Natural killer cell treated with Interleukin-12 subunit alpha and Interleukin-12 subunit beta and Interleukin-15 and Interleukin-18, amount 100 ng/mL, for 72 hours (primary cell): ENCODE measurements at regions not wholly inside any gene's neighbourhood (a gene's known extent, or its start where the extent isn't known, plus 50 kb on each side); places are given as distances from the start of the nearest gene placed in this dataset.

Experiments used
- ATAC-seq, 2 donors: fragments of 150-1000 bp; cut with Tn5 transposase in 1 of 2; sonication (Bioruptor Pico), chemical (Tn5 transposase) in 1 of 2; 2 replicates each; pipeline ENCODE4 v1.10.0; 2021
- DNase-seq: peaks from one replicate; pipeline ENCODE4 v3.0.0; 2022; ENCODE audit warnings: low spot score
- H3K27ac Mint-ChIP-seq, 2 donors: 1 replicate in 1 of 2; 2 replicates in 1 of 2; pipeline ENCODE4 v1.8.0; 2022; ENCODE audit warnings: mixed read lengths in 2 of 2, mild to moderate bottlenecking in 1 of 2, moderate library complexity in 1 of 2
- H3K27me3 Mint-ChIP-seq, 2 donors: 1 replicate in 1 of 2; 2 replicates in 1 of 2; pipeline ENCODE4 v1.8.0; 2022; ENCODE audit warnings: mixed read lengths in 2 of 2
- H3K36me3 Mint-ChIP-seq: one replicate; pipeline ENCODE4 v1.8.0; 2022; ENCODE audit warnings: mixed read lengths
- H3K4me1 Mint-ChIP-seq, 2 donors: 1 replicate in 1 of 2; 2 replicates in 1 of 2; pipeline ENCODE4 v1.8.0; 2022; ENCODE audit warnings: low read depth in 2 of 2, mixed read lengths in 2 of 2, mild to moderate bottlenecking in 1 of 2
- H3K4me3 Mint-ChIP-seq: one replicate; pipeline ENCODE4 v1.8.0; 2022; ENCODE audit warnings: mixed read lengths
- H3K9me3 Mint-ChIP-seq: 2 replicates; pipeline ENCODE4 v1.8.0; 2022; ENCODE audit warnings: mixed read lengths

DNA sequence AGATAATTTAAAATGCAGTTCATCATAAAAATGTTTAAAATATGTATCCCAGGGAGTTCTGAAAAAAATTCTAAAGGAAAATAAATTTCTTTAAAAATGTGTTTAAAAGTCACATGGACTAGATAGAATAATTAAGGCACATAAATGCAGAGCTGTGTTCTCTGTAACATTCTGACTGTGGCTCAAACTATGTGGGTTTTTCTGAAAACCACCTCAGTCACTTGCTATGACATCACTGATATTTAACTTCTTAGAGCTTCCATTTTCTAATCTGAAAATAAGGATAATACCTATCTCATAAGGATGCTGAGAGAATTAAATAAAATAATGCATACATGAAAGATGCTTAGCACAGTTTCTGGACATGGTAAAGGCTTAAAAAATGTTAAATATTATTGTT is 107.3 kb downstream of the SLC41A2 start:
- DNase-seq (no peak), ATAC-seq (no peak)
- Mint-ChIP-seq H3K9me3 (no peaks in the 10 kb centered on the region), H3K36me3 (no peaks in the 10 kb centered on the region), H3K27me3 (peaks cover 0 to 8% of the 10 kb centered on the region in 2 donors), H3K27ac (no peak overlapping the region), H3K4me3 (no peak overlapping the region), H3K4me1 (no peaks in the 10 kb centered on the region)

DNA sequence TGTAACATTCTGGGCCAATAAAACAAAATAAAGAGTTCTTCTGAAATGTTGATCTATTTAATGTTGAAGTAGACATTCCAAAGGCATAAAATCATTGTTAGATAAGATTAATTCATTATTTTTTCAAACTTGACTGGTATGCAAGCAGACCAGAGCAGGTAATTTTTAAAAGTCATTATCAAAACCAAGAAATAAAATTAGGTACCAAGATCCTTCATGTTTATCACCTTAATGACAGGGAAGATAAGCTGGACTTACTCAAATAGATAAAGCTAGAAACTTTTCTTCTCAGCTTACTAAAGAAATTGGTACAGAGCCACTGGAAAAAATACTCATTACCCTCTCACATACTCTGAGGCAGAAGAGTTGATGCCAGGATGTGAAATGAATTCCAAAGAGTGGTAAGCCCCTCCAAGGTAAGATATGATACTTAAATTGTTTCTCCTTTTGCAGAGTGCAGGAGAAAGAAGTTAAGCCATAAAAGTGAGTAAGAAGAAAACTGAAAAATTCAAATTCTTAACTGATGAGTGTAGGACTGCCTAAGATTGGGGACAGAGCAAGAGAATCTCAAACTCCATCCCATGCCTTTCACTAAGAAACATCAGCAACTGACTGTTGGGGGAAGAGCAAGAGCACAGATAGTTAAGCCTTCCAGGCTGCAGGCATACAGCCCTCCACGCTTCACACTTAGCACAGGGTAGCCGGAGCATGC is 111.9 kb downstream of the SLC41A2 start:
- Mint-ChIP-seq H3K36me3 (no peaks in the 10 kb centered on the region), H3K27ac (no peak overlapping the region), H3K27me3 (peaks cover 0 to 16% of the 10 kb centered on the region in 2 donors), H3K9me3 (no peaks in the 10 kb centered on the region), H3K4me1 (no peaks in the 10 kb centered on the region), H3K4me3 (no peak overlapping the region)
- no peak for DNase-seq
- no peak for ATAC-seq

GRCh38 chr12:104844123-104844522 is 114.0 kb downstream of the SLC41A2 start:
- no peak for DNase-seq
- H3K36me3 Mint-ChIP-seq, result no peaks in the 10 kb centered on the region

DNA sequence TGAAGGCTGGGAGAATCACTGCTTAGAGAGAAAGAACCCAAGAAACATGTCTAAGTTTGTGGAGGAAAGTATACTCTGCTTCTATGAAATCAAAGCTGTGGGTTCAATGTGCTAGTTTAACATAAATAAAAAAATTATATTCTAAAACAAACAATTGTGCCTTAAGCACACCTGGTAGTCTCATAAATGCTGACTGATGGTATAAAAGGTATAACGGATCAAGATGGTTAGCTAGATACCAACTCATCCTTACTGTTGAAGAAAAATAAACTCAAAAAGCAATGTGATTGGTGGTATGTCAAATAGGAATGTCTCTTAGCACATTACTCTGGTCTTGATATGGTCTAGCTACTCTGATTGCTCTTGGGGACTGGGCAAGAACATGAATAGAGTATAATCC is 117.8 kb downstream of the SLC41A2 start:
- ATAC-seq (no peak), DNase-seq (no peak)
- Mint-ChIP-seq H3K27me3 (peaks cover 0 to 8% of the 10 kb centered on the region in 2 donors), H3K4me1 (no peaks in the 10 kb centered on the region), H3K36me3 (no peaks in the 10 kb centered on the region), H3K9me3 (no peaks in the 10 kb centered on the region), H3K27ac (no peak overlapping the region), H3K4me3 (no peak overlapping the region)

More at GRCh38 chr12:104844123-104844522, 114.0 kb downstream of the SLC41A2 start:
- ATAC-seq, result no peak
- Mint-ChIP-seq H3K27me3 (peaks cover 0 to 18% of the 10 kb centered on the region in 2 donors), H3K4me3 (no peak overlapping the region), H3K27ac (no peak overlapping the region), H3K9me3 (no peaks in the 10 kb centered on the region), H3K4me1 (no peaks in the 10 kb centered on the region)

- no peak for DNase-seq
- Mint-ChIP-seq H3K27me3 (peaks cover 0 to 5% of the 10 kb centered on the region in 2 donors), H3K4me1 (no peaks in the 10 kb centered on the region), H3K27ac (no peak overlapping the region), H3K36me3 (no peaks in the 10 kb centered on the region), H3K9me3 (no peaks in the 10 kb centered on the region), H3K4me3 (no peak overlapping the region)
- no peak for ATAC-seq
Observed at GRCh38 chr12:104835317-104835716, 122.8 kb downstream of the SLC41A2 start.

DNA sequence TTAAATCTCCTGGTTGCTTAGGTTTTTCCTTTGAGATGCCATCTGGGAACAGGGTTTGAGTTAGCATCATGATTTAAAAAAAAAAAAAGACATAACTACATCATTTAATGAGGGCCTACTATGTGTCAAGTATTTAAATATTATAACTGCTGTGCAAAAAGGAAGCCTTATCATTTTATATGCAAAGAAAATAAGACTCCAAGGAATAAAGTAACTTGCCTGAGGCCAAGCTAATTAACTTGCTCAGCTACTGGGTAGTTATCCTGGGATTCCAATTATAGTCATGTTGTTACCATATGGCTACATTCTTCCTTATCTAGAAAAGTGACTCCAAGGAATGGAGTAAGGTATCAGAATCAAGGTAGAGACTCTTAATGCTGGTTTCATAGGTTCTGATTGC is 123.5 kb downstream of the SLC41A2 start:
- no peaks in the 10 kb centered on the region for H3K4me1 Mint-ChIP-seq
- peaks cover 0 to 5% of the 10 kb centered on the region in 2 donors for H3K27me3 Mint-ChIP-seq
- no peaks in the 10 kb centered on the region for H3K9me3 Mint-ChIP-seq
- no peak overlapping the region for H3K4me3 Mint-ChIP-seq
- no peaks in the 10 kb centered on the region for H3K36me3 Mint-ChIP-seq
- H3K27ac Mint-ChIP-seq, result no peak overlapping the region
- ATAC-seq (no peak), DNase-seq (no peak)

- Mint-ChIP-seq H3K9me3 (no peaks in the 10 kb centered on the region), H3K27me3 (peaks cover 0 to 5% of the 10 kb centered on the region in 2 donors), H3K27ac (no peak overlapping the region), H3K36me3 (no peaks in the 10 kb centered on the region), H3K4me1 (no peaks in the 10 kb centered on the region), H3K4me3 (no peak overlapping the region)
- ATAC-seq, result no peak
- no peak for DNase-seq
Observed at GRCh38 chr12:104833756-104834155, 124.3 kb downstream of the SLC41A2 start.

DNA sequence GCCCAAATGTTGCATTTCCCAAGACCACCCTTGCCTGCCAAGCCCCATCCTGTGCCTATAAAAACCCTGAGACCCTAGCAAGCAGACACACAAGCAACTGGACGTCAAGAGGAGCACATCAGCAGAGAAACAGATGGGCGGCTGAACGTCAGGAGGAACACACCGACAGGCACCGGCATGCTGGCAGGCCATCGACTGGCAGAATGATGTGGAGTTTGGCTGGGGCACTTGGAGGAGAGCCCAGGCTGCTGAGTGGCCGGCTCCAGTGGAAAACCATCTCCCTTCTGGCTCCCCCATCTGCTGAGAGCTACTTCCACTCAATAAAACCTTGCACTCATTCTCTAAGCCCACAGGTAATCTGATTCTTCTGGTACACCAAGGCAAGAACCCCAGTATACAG is 130.1 kb downstream of the SLC41A2 start:
- Mint-ChIP-seq H3K4me3 (no peak overlapping the region), H3K9me3 (no peaks in the 10 kb centered on the region), H3K27ac (peak overlapping the region in 1 of 2 donors; percentile 33), H3K36me3 (peaks cover 11% of the 10 kb centered on the region), H3K27me3 (peaks cover 0 to 5% of the 10 kb centered on the region in 2 donors), H3K4me1 (peaks cover 0 to 7% of the 10 kb centered on the region in 2 donors)
- ATAC-seq, result no peak
- DNase-seq, result no peak

- Mint-ChIP-seq H3K4me1 (peaks cover 4 to 7% of the 10 kb centered on the region in 2 donors), H3K36me3 (peaks cover 11% of the 10 kb centered on the region), H3K9me3 (no peaks in the 10 kb centered on the region), H3K4me3 (no peak overlapping the region), H3K27ac (peak overlapping the region in 1 of 2 donors; percentile 51), H3K27me3 (peaks cover 0 to 5% of the 10 kb centered on the region in 2 donors)
- no peak for DNase-seq
- ATAC-seq, result no peak
Observed at GRCh38 chr12:104827587-104827986, 130.5 kb downstream of the SLC41A2 start.

GRCh38 chr12:104825408-104825807 is 132.7 kb downstream of the SLC41A2 start:
- H3K9me3 Mint-ChIP-seq, result no peaks in the 10 kb centered on the region
- H3K4me3 Mint-ChIP-seq, result no peak overlapping the region
- H3K27me3 Mint-ChIP-seq, result peaks cover 0 to 3% of the 10 kb centered on the region in 2 donors
- peaks cover 6 to 7% of the 10 kb centered on the region in 2 donors for H3K4me1 Mint-ChIP-seq
- H3K27ac Mint-ChIP-seq, result peak overlapping the region in 1 of 2 donors; percentile 78
- DNase-seq (no peak), ATAC-seq (no peak)
- H3K36me3 Mint-ChIP-seq, result peaks cover 11% of the 10 kb centered on the region

DNA sequence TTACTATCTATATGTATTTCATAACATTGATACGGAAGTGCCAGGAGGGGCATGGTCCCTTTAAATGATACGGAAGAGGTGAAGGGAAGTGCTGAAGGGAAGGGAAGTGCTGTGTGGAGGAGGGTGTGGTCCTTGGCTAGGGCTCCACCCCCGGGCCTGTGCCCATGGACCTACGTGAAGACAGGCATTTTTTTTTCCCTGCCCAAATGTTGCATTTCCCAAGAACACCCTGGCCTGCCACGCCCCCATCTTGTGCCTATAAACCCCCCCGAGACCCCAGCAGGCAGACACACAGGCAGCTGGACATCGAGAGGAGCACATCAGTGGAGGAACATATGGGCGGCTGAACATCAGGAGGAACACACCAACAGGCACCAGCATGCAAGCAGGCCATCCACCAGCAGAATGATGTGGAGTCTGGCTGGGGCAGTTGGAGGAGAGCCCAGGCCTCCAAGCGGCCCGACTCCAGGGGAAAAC is 134.1 kb downstream of the SLC41A2 start:
- peaks cover 0 to 3% of the 10 kb centered on the region in 2 donors for H3K27me3 Mint-ChIP-seq
- ATAC-seq, result no peak

DNA sequence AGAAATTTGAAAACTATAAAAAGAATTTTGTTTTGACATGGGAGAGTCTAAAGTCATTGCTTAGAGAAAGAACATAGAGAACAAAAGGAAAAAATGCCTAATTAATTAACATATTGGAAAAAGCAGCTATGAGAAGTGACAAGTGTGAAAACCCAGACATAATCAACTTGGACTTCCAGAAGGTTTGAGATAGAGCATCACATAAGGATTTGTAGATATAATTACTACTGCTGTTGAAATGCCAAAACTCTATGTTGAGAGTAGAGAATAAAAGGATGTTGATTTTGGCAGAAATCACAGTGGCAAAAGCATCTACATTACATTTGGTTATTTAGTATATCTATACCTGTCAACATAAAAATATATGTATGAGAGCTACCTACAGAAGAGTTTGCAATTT is 135.1 kb downstream of the SLC41A2 start:
- no peaks in the 10 kb centered on the region for H3K9me3 Mint-ChIP-seq
- no peak overlapping the region for H3K27ac Mint-ChIP-seq
- ATAC-seq (no peak), DNase-seq (no peak)
- H3K36me3 Mint-ChIP-seq, result peaks cover 11% of the 10 kb centered on the region
- peaks cover 0 to 3% of the 10 kb centered on the region in 2 donors for H3K27me3 Mint-ChIP-seq
- peaks cover 6 to 7% of the 10 kb centered on the region in 2 donors for H3K4me1 Mint-ChIP-seq
- no peak overlapping the region for H3K4me3 Mint-ChIP-seq

More for the DNA sequence above, 134.1 kb downstream of the SLC41A2 start:
- H3K4me3 Mint-ChIP-seq, result no peak overlapping the region
- H3K36me3 Mint-ChIP-seq, result peaks cover 11% of the 10 kb centered on the region
- no peaks in the 10 kb centered on the region for H3K9me3 Mint-ChIP-seq
- peaks cover 6 to 7% of the 10 kb centered on the region in 2 donors for H3K4me1 Mint-ChIP-seq
- DNase-seq, result no peak
- no peak overlapping the region for H3K27ac Mint-ChIP-seq

DNA sequence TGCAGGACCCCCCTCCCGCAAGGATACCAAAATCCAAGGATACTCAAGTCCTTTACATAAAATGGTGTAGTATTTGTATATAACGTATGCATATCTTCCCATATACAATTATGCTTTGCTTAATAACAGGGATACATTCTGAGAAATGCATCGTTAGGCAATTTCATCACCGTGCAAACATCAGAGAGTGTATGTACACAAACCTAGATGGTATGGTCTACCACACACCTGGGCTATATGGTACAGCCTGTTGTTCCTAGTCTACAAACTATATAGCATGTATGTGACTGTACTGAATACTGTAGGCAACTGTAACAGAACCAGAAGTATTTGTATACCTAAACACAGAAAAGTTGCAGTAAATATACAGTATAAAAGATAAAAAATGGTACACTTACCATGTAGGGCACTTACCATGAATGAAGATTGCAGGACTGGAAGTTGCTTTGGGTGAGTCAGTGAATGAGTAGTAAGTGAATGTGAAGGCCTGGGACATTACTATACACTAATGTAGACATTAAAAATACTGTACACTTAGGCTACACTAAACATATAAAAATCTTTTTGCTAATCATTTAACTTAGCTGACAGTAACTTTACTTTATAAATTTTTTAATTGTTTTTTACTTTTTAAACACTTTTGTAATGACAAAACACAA is 141.1 kb downstream of the SLC41A2 start:
- Mint-ChIP-seq H3K4me1 (no peaks in the 10 kb centered on the region), H3K36me3 (no peaks in the 10 kb centered on the region), H3K27me3 (no peaks in the 10 kb centered on the region), H3K27ac (no peak overlapping the region), H3K9me3 (no peaks in the 10 kb centered on the region), H3K4me3 (no peak overlapping the region)
- ATAC-seq (no peak), DNase-seq (no peak)

DNA sequence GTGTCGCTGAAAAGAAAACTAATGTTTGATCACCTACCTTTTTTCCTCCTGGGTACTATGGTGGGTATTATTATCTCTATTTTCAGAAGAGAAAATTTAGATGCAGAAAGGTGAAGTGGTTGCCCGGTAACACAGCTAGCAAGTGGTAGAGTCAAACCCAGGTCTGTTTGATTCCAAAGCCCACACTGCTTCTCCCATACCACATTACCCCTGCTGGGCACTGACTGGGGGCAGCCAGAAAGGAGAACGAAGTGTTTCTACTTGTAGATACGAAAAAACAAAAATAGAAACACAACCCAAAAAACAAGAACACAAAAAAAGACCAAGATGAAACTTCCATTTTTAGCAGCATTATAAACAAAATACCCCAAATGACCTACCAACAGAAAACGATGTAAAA is 142.2 kb downstream of the SLC41A2 start:
- Mint-ChIP-seq H3K27me3 (no peaks in the 10 kb centered on the region), H3K4me1 (no peaks in the 10 kb centered on the region), H3K9me3 (no peaks in the 10 kb centered on the region), H3K27ac (no peak overlapping the region), H3K36me3 (no peaks in the 10 kb centered on the region), H3K4me3 (no peak overlapping the region)
- no peak for ATAC-seq
- DNase-seq, result no peak
